Ishikawa (cell line): ENCODE measurements at regions not wholly inside any gene's neighbourhood (a gene's known extent, or its start where the extent isn't known, plus 50 kb on each side); places are given as distances from the start of the nearest gene placed in this dataset.

ENCODE experiments used
- CEBPB ChIP-seq: IDR thresholded peaks from 2 replicates; pipeline ENCODE4 v1.6.1; 2012
- CREB1 ChIP-seq: IDR thresholded peaks from 2 replicates; pipeline ENCODE4 v1.6.1; 2012; ENCODE audit warnings: low read depth
- EP300 ChIP-seq: IDR thresholded peaks from 2 replicates; pipeline ENCODE4 v1.6.1; 2012; ENCODE audit warnings: borderline replicate concordance
- NFIC ChIP-seq: IDR thresholded peaks from 2 replicates; pipeline ENCODE4 v1.6.1; 2012
- RAD21 ChIP-seq: IDR thresholded peaks from 2 replicates; pipeline ENCODE4 v1.6.1; 2012; ENCODE audit warnings: low read depth
- TAF1 ChIP-seq: IDR thresholded peaks from 2 replicates; pipeline ENCODE4 v1.6.1; 2012; ENCODE audit warnings: low read depth, mild to moderate bottlenecking
- TCF12 ChIP-seq: IDR thresholded peaks from 2 replicates; pipeline ENCODE4 v1.6.1; 2012; ENCODE audit warnings: low read depth
- USF1 ChIP-seq: IDR thresholded peaks from 2 replicates; pipeline ENCODE4 v1.6.1; 2012
- TF ChIP-seq, protein P1 (sequence below): IDR thresholded peaks from 2 replicates; pipeline ENCODE4 v1.6.1; 2012

DNA sequence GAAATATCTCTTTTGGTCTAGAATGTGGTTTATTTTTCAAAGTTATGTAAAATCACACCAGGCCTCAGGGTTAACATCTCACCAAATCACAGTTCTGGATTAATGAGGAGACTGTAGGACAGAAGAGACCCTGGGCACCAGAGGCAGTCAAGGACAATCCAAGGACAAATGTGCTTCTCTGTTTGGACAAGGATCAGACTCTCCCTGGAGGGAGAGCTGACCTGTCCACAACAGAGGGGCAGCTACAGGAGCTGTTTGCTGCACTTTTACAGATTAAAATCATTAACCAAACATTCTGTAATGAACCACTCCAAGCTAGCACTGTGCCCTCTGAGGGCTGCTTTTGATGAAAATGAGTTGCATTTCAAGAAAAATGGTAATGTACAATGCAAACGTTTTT, 690.6 kb upstream of the SLC8A1 start:
- TF ChIP-seq USF1 (no peak), RAD21 (no peak), TCF12 (no peak), EP300 (no peak), TAF1 (no peak), CREB1 (no peak), CEBPB (no peak), NFIC (no peak)
- TF ChIP-seq, protein P1, sequence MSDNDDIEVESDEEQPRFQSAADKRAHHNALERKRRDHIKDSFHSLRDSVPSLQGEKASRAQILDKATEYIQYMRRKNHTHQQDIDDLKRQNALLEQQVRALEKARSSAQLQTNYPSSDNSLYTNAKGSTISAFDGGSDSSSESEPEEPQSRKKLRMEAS, result no peak
